ENCODE measurements at regions not wholly inside any gene's neighbourhood (a gene's known extent, or its start where the extent isn't known, plus 50 kb on each side); places are given as distances from the start of the nearest gene placed in this dataset.

DNA sequence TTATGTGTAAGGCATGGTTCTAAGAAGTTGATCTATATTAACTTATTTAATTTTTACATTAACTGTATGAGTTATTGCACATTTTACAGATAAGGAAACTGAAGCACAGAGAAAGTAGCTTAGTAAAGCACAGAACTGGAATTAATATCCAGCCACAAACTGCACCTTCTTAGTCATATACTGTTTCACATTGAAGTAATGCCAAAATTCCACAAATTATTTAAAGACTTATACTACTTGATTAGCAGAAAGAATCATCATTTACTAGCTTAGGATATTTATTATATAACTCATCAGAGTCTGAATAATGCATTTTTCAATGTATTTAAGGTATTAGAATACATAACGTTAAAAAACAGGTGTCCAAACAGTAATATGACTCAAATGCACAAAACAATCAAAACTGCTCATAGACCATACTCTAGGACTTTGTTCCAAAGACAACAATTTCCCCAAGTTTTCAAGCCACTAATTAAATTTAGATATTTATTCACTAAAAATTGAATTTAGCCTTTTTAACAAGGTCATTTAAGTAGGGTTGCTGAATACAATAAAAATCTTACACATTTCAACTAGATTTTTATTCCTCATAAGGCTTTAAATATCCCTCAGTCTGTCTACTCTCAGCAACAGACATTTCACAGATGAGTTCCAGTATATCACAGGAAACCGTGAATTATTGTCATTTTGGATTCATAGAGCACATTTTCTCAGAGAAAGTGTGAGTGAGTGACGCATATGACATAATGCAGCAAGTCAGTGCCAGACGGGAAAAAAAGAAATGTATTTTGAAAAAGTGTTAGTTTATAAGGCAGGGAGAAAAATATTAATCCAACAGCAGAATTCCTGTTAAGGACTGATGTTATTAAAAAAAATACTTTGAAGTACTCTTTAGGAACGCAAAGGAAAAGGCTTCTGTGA lies 782.5 kb downstream of the TMTC2 start:
- Histone ChIP-seq H3K4me3 (ENCODE audit: low read depth, low read length) (no peak overlapping the region), H3K27me3 (ENCODE audit: insufficient read depth, low read depth, severe bottlenecking) (no peaks in the 10 kb centered on the region), H3K36me3 (no peaks in the 10 kb centered on the region), H3K27ac (no peak overlapping the region), H3K9me3 (ENCODE audit: severe bottlenecking) (no peaks in the 10 kb centered on the region)
- no peak for DNase-seq
- TF ChIP-seq, protein P1, sequence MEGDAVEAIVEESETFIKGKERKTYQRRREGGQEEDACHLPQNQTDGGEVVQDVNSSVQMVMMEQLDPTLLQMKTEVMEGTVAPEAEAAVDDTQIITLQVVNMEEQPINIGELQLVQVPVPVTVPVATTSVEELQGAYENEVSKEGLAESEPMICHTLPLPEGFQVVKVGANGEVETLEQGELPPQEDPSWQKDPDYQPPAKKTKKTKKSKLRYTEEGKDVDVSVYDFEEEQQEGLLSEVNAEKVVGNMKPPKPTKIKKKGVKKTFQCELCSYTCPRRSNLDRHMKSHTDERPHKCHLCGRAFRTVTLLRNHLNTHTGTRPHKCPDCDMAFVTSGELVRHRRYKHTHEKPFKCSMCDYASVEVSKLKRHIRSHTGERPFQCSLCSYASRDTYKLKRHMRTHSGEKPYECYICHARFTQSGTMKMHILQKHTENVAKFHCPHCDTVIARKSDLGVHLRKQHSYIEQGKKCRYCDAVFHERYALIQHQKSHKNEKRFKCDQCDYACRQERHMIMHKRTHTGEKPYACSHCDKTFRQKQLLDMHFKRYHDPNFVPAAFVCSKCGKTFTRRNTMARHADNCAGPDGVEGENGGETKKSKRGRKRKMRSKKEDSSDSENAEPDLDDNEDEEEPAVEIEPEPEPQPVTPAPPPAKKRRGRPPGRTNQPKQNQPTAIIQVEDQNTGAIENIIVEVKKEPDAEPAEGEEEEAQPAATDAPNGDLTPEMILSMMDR (IDR thresholded peaks at IDR 0.05; ENCODE audit: low read depth, low read length), result no peak

DNA sequence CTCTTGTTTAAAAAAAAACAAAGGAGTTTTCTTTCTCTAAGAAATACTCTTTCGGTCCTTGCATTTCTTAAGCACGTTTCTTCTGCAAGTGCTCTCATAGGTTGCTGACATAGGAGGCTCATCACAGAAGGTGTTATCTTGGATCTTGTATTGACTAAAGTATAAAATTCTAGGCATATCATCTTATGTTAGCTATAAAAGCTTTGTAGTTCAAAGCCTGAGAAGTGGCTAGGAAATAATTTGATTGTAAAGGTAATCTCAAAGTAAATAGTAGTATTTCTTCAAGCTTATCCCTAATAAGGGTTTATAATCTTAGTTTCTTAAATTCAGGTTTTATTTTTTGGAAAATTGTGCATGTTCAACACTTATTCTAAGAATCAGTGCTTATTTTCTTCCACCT lies 778.9 kb downstream of the TMTC2 start:
- H3K4me3 ChIP-seq (ENCODE audit: low read depth, low read length), result no peak overlapping the region
- no peak overlapping the region for H3K27ac ChIP-seq
- H3K36me3 ChIP-seq, result no peaks in the 10 kb centered on the region
- no peaks in the 10 kb centered on the region for H3K27me3 ChIP-seq (ENCODE audit: insufficient read depth, low read depth, severe bottlenecking)
- TF ChIP-seq, protein P1 (IDR thresholded peaks at IDR 0.05; ENCODE audit: low read depth, low read length), result no peak
- DNase-seq, result no peak
- H3K9me3 ChIP-seq (ENCODE audit: severe bottlenecking), result no peaks in the 10 kb centered on the region

DNA sequence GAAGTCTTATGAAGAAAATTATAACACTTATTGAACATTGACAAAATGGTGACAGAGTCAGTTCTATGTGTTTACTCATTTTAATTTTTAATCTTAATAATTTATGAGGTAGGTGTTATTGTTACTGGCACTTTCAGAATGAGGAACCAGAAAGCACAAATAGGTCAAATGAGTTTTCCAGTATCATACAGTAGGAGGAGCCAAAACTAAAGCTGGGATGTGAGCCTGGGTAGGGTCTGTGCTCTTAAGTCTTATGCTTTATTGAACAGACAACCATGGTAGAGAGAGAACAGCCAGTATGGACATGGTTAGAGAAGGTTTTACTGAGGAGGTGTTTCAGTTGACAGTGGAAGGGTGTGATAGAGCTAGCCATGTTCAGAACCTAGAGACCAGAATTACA lies 775.7 kb downstream of the TMTC2 start:
- H3K36me3 ChIP-seq, result no peaks in the 10 kb centered on the region
- no peaks in the 10 kb centered on the region for H3K27me3 ChIP-seq (ENCODE audit: insufficient read depth, low read depth, severe bottlenecking)
- H3K9me3 ChIP-seq (ENCODE audit: severe bottlenecking), result no peaks in the 10 kb centered on the region
- H3K4me3 ChIP-seq (ENCODE audit: low read depth, low read length), result no peak overlapping the region
- TF ChIP-seq, protein P1 (IDR thresholded peaks at IDR 0.05; ENCODE audit: low read depth, low read length), result no peak
- DNase-seq, result no peak
- no peak overlapping the region for H3K27ac ChIP-seq

DNA sequence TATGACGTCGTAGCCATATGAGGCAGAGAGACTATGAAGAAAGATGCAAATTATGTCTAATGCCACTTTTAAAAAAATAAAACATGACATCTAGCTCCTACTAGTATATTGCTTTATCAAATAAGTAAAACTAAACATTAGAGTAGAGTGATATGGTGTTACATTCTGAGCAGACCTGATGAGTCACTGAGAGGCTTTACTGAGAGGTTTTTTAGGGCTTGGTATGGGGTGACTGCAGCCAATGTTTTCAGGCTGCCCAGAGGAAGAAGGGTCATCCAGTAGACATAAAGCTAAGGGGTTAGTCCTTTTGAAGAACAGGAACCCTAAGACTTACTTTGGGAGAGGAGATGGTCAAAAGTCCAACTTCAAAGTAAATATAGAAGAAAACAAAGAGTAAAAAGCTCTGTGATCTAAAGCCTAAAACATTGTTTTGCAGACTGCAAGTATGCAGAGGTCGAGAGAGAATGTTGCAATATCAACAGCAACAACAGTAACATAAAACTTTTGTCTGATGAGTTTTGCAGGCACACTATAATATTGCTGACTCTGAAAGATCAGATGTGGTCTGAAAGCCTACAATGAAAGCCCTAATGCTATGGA lies 774.7 kb downstream of the TMTC2 start:
- Histone ChIP-seq H3K4me3 (ENCODE audit: low read depth, low read length) (no peak overlapping the region), H3K9me3 (ENCODE audit: severe bottlenecking) (no peaks in the 10 kb centered on the region), H3K36me3 (no peaks in the 10 kb centered on the region), H3K27me3 (ENCODE audit: insufficient read depth, low read depth, severe bottlenecking) (no peaks in the 10 kb centered on the region), H3K27ac (no peak overlapping the region)
- DNase-seq, result no peak
- TF ChIP-seq, protein P1 (IDR thresholded peaks at IDR 0.05; ENCODE audit: low read depth, low read length), result no peak

DNA sequence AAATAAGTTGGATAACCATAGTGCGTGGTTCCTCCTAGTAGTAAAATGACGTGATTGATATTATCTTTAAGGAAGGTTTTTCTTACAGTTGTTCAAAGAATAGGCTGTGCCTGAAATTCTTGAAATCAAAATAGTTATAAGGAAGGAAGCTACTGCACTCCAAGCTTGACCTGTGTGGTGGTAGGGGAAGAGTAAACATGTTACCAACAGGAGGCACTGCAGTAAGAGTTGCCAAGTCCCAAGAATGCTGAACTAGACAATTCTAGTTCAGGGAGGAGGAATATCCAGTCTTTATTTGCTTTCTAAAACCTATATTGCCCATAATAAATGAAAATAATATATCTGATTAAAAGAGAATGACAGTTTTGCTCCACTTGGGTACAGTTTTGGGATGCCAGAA lies 764.5 kb downstream of the TMTC2 start:
- Histone ChIP-seq H3K27ac (no peak overlapping the region), H3K4me3 (ENCODE audit: low read depth, low read length) (no peak overlapping the region), H3K9me3 (ENCODE audit: severe bottlenecking) (no peaks in the 10 kb centered on the region), H3K27me3 (ENCODE audit: insufficient read depth, low read depth, severe bottlenecking) (no peaks in the 10 kb centered on the region), H3K36me3 (no peaks in the 10 kb centered on the region)
- no peak for DNase-seq
- TF ChIP-seq, protein P1 (IDR thresholded peaks at IDR 0.05; ENCODE audit: low read depth, low read length), result no peak

All from WERI-Rb-1 (cell line).